ENCODE measurements at regions not wholly inside any gene's neighbourhood (a gene's known extent, or its start where the extent isn't known, plus 50 kb on each side); places are given as distances from the start of the nearest gene placed in this dataset.
"Not testable (repeated sequence)": the region's sequence is repeated elsewhere in the genome, so short reads cannot be mapped to it uniquely, and the experiment has no call there.

- not testable (repeated sequence) for TF ChIP-seq CTCF (IDR thresholded peaks at IDR 0.05 in 8 of 11, conservative IDR thresholded peaks at IDR 0.05 in 3 of 11); POLR2AphosphoS5 (IDR thresholded peaks at IDR 0.05)
Observed at GRCh38 chr1:121080197-121080903, 103.8 kb downstream of the FAM72B start.
